ENCODE measurements at regions not wholly inside any gene's neighbourhood (a gene's known extent, or its start where the extent isn't known, plus 50 kb on each side); places are given as distances from the start of the nearest gene placed in this dataset.

DNA sequence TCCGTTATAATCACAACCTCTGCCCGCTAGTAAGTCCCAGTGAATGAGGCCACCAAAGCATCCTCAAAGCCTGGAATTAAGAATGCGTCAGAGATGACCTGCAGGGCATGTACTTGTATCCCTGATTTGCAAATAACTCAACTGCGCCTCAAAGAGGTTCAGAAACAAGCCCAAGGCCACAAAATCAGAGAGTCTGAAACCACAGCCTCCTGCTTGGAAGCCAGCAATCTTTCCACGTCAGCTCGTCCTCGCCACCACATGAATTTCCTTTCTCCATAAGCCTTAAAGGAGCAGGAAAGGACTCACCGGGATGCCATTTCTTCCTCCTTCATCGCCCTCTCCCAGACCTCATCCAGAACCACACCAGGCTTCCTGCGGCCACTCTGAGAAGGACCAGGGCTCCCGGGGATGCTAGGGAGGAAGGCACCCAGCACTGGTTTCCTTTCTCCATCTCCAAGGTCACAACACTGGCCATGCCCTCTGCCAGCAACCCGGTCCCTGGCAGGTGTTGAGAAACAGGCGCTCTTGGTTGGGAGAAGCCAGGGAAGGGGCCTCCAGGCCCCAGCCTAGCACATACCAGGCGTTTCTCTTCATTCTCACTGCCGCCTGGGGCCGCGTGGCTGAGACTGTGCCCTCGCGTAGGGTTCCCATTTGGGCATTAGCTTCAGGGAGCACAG is 191.2 kb upstream of the DIO3 start:
- TF ChIP-seq, protein P1, sequence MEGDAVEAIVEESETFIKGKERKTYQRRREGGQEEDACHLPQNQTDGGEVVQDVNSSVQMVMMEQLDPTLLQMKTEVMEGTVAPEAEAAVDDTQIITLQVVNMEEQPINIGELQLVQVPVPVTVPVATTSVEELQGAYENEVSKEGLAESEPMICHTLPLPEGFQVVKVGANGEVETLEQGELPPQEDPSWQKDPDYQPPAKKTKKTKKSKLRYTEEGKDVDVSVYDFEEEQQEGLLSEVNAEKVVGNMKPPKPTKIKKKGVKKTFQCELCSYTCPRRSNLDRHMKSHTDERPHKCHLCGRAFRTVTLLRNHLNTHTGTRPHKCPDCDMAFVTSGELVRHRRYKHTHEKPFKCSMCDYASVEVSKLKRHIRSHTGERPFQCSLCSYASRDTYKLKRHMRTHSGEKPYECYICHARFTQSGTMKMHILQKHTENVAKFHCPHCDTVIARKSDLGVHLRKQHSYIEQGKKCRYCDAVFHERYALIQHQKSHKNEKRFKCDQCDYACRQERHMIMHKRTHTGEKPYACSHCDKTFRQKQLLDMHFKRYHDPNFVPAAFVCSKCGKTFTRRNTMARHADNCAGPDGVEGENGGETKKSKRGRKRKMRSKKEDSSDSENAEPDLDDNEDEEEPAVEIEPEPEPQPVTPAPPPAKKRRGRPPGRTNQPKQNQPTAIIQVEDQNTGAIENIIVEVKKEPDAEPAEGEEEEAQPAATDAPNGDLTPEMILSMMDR (IDR thresholded peaks at IDR 0.05; ENCODE audit: insufficient read depth, low read depth, low read length), result no peak
- no peak for TF ChIP-seq EZH2 (IDR thresholded peaks at IDR 0.05; ENCODE audit: insufficient read depth, low read length)

All from astrocyte (in vitro differentiated cells and primary cell).